NCI-H1694 (cell line): ENCODE measurements at regions not wholly inside any gene's neighbourhood (a gene's known extent, or its start where the extent isn't known, plus 50 kb on each side); places are given as distances from the start of the nearest gene placed in this dataset.
A peak's percentile ranks its signal among the peaks of the same experiment; 100 is the strongest.

Experiments
- DNase-seq: peaks from one replicate; lab custom pipeline; 2025; lab: John Stamatoyannopoulos, UW

DNA sequence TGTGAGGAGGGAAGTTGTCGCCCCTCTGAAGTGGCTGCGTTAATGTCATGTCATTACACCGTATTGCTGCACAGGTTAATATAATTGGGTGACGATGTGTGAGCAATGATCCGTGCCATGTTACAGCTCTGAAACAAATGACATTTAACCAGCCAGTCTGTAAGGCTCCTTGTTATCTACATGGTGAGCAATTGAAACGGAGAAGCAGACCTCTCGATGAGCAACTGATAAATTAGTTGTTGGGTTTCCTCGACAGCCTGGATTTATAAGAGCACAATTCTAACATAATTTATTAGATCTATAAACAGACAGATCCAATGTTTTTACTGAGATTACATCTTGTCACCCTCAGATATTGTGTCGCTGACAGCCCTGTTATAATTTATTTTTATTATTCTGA, 49.9 kb upstream of the MAFB start:
- DNase-seq = no peak

DNA sequence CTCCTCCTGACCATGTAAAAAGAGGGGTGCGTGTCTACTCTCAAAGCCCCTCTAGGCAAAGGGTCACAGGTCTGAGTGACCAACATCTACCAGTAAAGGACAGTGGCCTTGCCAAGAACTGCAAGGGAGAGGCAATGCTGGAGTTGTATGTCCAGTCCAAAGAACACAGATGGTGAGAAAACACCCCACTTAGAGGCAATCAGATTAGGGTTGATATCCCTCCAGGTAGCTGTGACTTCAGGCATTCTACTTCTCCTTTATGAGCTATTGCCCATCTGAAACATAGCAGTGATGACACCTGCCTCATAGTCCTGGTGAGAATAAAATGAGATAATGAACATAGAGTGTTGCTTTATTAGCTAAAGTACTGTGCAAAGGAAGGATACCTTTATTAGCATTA, 50.8 kb upstream of the MAFB start:
- DNase-seq = no peak

DNA sequence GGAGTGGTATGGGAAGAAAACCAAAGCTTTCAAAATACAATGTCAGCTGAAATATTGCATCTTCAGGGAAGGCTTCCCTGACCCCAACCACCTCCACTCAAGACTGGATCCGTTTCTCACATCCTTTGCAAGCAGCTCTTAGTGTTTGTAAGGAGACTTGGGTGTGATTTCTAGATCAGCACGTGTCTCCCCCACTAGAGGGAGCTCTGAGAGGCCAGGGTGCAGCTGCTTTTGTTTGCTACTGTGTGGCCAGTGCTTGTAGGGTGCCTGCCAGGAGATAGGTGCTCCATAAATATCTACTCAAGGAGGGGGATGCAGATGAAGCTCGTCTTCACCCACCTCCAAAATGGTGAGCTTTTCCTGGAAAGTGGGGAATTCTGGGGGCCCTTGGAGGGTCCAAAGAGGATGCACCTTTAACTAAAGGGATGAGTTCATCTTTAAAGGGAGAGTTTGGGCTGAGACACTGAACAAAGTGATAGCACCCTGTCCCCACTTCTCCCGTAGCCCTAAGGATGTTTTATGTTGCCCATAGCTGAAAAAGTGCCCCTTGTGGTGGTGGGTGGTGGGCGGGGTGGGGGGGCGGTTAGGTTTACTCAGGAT, 52.6 kb upstream of the MAFB start:
- peak; percentile 31 for DNase-seq

DNA sequence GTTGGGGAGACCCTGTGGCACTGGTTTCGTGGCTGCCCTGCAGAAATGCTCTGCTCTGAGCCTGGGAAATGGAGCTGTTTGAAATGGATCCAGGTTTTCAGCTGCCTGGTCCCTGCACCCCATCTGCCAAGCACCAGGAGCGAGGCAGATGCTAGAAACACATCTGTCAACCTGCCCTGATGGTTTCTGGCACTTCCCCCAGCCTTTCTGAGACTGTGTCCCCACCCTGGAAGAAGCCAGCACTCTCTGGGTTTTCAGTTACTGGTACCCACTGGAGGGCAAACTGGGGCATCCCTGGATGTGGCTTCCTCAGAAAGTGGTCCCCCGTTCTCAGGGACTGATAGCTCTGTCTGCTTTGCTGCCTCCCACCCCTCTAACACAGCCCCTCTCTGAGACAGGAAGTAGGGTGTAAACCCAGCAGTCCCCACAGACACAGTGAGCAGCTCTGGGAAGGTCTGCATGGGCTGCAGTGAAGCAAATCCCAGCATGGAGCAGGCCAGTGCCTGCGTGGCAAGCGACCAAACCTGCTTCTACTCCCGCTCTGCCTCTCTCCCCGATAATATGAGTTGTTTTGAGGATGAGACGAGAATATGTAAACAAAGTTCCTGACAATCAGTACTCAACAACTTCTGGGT, 54.2 kb upstream of the MAFB start:
- peak; percentile 44 for DNase-seq

DNA sequence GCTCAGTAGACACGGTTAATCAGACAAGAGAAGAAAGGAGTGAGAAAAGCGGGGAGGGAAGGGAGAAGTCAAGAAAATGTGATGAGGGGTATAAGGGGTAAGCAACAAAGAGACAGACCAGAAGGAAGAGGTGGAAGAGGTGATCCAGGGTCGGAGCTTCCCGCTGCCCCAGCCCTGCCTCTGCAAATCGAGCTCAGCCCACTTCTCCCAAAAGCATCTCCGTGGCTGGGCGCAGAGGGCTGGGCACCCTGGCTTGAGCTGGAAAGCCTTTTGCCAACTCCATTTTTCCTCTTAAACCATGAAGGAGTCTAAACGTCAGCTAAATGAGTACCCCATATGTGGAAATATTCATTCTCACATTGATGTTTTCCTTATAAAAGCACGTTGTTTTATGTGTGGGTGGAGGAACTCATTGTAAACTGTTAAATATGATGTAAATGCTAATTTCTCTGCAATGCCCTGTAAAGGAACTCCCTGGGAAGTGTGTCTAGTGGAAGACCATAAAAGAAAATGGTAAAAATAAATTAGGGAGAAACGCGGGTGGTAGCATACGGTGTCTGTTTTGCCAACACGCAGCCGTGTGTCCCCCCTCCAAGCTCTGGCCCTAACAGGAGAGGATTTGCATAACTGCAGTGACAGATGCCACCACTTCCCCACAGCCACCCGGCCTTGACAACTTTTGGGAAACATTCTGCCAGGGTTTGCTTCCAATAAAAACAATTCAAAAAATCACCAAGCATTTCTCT, 55.2 kb upstream of the MAFB start:
- DNase-seq = peak; percentile 35

DNA sequence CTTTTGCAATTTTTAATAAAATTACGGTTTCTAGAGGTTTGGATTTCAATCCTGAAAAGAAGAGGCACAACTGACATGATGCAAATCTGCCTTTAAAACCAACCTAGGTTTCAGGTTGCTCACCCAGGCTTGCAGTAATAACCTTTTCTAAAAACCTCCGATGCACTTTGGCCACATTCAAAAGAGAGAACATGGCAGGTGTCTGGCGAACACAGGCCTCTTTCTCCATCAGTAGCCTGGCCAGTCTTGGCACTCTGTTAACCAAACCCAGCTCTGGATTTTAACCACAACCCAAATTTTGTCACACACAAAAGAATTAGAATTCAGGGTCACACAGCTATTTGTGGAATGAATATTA, 55.8 kb upstream of the MAFB start:
- DNase-seq = no peak

DNA sequence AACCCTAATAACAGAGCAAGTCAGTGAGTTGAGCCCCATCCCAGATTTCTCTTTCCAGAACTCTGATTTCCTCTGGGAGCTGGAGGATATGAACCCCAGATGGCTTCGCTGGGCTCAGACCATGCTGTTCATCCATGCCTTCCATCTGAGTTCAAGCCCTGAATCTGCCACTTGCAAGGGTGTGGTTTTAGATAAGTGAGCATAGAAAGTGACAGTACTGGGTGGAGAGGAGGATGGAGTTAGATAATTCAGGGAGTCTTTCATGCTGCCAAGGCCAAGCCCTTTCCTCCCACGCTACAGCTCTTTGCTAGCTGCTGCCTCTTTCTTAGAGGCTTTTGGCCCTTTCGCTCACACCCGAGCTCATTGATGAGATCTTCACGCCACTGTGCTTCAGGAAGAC, 57.2 kb upstream of the MAFB start:
- DNase-seq = no peak

DNA sequence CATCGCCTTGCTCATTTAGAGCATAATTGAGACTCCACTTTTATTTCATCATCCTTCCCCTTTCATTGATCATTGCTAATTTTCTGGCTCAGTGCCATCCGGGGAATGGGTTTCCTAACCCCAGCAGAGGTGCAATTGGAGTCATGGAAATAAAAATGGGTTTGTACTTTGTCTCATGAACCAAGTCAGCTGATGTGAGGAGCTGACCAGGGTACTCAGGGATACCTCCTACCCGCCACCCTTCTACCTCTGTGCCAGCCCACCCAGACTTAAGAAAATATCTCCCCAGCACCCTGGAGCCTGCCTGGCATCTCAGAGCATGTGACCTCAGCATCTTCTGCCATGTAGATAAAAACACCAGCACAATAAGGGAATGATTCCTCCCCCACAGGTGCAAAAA, 59.1 kb upstream of the MAFB start:
- no peak for DNase-seq

DNA sequence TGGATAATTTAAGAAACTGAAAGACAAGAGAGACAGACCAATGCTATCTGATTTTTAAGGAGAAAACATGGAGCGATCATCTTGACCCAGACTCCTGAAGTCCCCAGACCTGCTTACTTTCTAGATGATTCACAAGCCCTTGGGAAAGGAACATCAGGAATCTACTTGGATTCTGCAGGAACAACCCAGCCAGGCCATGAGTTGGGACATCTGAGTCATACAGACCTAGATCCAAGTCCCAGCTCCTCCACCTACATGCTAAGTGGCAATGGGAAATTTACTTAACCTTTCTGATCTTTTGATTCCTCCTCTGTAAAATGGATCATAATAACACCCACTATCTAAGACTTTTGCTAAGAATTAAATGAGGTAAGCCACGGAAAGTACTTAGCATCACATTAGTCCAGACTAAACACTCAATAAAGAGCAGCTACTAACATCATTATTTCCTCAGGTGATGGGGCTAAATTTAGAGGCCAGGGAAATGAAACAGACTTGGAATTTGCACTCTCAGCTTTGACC, 61.0 kb upstream of the MAFB start:
- DNase-seq = no peak

DNA sequence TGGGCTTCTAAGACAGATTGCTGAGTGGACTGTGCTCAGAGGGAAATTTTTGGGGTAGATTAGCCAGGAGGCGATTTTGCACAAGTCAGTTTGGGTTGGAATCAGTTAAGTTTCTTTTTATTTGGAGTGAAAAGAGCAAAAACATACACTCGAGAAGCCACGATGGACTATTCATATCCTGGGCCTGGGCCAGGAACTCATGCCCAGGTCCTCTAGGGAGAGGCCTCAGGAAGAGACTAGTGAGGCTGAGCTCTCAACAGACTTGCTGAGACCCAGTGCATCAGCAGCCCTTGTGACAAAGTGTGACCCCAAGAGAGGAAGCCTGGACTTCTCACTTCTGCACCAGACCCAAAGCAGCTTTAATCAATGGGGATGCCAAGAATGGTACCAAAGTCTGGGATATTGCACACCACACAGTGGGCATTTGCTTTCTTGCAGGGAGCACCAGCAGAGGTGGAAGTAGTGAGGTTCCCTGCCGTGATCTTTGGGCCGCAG, 61.6 kb upstream of the MAFB start:
- DNase-seq = no peak

DNA sequence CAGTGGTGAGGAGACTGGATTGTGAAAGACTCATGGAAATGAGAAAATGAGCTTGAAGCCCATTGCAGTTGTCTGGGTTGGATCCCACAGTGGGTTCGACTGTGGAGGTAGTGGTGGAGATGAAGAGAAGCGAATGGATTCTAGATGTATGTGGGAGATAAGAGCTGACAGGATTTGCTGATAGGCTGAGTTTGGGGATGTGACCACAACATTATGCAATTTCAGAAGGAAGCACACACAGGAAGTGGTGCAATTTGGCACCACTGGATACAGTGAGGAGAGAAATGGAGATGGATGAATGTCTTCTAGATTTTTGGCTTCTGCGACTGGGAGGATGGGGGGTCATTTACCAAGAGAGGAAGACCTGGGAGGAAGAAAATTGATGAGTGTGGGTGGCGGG, 64.4 kb upstream of the MAFB start:
- DNase-seq = no peak

DNA sequence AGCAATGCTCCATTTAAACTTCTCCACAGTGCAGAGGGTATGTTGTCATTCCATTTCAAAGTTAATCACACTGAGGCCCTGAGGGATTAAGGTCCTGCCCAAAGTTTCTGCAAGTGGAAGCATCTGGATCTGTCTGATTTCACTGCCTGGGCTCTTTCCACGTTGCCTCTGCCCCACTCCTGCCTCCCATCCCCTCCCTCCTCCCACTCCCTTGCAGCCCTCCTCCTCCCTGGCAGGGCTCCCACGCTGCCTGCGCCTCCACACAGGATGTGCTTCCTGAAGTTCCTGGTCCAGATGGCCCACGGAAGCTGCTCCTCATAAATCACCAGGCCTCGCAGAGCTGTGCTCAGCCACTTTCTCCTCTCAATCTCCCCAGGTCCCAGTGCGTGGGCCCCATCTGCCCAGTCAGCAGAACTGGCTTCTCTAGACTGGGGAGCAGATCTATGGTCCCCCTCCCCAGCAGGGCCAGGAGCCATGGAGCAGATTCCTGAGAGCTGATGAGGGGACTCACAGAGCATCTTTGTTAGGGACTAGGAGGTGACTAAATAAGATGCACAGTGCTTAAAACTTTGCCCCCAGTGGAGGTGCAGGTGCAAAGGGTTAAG, 65.4 kb upstream of the MAFB start:
- no peak for DNase-seq

DNA sequence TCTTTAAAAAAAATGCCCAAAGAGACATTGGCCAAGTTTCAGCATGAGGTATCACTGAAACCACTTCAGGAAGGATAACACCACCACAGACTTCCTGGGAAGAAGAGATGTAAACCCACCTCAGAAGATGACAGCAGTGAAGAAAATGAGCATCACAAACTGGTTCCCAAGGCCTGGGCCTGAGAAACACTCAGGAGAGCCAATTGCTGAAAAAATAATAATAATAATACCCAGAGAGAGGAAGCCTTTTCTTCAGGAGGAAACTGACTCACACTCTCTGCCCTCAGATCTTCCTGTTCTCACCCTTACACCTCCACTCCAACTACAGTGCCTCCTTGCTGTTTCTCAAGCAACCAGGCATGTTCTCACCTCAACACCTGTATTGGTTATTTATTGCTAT, 68.1 kb upstream of the MAFB start:
- DNase-seq = no peak

DNA sequence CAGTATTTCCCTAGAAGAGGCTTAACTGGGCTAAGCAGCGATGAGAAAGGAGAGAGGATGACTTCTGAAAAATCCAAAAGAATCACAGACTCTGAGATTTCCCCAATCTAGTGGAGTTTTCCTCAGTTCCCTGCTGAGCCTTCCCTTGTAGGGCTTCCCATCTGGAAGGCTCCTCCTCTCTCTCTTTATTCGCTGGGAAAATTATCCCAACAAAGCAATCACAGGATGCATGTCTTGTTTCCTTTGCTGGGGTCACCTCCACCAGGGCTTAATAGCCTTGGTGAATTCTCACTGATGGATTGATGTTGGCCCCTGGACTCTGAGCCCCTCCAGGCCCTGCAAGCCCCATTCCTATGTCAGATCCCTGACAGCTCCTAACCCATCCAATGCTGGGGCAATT, 69.8 kb upstream of the MAFB start:
- no peak for DNase-seq

DNA sequence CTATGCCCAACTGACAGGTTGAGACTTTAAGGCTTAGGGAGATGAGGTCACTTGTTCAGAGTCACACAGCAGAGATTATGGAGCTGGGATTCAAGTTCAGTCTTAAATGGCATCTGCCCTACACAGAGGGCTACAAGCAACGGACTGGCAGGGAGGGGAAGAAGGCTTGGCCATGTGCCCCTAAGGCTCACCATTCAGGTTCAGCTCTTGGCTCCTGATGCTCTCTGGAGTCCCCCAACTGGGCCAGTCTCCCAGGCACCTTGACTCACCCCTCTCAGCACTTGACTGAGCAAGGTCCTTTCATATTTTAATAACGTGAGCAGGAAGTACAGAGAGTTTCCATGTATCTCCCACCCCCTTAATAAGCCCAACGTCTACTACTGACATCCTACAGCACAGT, 71.4 kb upstream of the MAFB start:
- no peak for DNase-seq

DNA sequence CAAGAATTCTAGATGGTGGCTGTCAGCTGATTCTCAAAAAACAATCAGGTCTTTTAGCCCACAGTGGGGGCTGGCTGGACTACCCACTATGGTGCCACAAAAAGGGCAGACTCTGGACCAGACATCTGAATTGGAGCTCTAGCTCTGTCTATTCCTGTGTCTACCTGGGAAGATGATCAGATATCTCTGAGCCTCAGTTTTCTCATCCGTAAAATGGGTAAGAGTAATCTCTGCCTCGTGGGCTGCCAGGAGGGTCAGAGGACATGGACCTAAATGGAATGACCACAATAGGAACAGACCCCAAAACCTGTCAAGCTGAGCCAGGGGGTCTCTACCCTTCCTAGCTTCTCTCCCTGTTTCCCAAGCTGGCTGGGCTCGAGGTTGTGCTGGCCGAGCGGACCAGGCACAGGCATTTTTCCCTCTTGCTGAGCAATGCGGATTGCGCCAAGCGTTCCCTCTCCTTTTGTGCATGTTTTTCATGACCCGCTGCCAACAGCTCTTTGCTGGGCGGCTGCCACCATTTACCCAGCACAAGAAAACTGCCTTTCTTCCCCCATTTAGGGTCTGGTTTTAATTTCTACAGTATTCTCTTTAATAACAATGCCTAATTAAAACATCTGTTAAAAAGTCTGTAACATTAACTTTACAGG, 74.7 kb upstream of the MAFB start:
- no peak for DNase-seq

DNA sequence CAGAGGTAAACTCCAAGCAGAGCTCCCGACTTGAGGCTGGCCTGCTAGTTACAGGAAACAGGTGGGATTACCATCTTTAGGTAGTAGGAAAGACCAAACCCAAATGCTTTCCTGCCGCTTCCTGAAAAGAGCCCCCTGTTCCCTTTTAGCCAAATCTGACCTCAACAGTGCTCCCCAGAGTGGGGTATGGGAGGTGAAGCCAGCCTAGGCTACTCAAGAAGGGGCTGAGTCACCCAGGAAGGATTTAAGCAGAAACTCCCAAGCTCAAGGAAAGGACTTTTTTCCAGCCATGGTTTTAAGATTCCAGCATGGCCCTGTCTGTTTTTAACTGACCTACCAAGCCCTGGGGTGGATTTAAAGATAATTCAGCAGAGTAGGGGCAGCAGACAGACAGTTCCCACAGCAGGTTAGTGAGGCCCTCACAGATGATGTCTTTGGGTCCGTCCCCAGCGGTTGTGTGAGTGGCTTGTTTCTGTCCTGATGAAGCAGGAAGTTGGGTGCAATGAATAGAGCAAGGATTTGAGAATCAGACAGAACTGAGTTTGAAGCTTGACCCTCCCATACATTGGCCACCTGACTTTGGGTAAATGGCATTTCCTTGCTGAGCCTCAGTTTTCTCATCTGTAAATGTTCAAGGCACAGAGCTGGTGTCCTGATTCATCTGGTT, 76.9 kb upstream of the MAFB start:
- DNase-seq = no peak

DNA sequence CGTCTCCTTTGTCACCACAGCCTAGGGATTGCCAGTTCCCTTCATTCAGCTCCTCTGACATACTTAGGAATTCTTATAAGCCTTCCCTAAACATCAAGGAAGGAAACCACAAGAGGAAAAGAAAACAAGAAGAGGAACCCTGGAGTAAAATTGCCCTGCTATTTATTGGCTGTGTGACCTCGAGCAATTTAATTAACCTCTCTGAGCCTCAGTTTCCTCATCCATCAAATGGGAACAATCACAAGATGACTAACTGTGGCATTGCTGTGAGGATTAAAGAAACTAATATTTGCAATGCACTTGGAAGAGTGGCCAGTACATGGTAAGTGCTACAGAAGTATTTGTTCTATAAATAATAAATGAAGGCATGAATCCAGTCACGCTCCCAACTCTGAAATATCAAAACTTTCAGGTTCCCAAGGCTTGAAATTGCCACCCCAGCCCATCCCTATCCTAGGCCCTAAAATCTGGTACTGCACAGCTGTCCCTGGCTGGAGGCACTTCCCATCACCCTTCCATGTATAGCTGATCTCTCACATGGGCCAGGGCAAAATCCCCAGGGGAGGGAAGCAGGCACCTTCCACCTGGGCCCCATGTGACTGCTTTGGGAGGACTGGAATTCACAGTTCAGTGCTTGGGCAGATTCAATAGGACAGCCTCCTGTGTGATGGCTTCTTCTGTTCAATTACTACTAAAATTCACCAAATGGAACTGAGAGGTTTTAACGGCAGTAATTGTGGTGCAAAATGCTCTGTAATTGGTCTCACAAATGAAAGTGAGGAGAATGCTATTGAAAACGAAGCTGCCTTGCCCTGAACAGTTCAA, 78.0 kb upstream of the MAFB start:
- no peak for DNase-seq

DNA sequence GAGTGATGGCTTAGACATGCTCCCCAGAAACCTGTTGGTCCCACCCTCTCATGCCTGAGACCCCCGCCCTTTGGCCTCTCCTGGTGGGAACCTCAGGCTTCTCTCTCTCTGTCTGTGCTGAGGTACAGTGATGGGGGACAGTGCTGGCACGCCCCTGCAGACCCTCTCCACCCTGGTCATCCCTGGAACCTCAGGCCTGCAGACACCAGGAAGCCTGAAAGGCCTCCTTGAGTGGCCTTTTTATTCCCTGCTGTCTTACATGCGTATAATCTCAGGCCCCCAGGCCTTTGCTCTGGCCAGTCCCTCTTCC, 78.5 kb upstream of the MAFB start:
- no peak for DNase-seq

DNA sequence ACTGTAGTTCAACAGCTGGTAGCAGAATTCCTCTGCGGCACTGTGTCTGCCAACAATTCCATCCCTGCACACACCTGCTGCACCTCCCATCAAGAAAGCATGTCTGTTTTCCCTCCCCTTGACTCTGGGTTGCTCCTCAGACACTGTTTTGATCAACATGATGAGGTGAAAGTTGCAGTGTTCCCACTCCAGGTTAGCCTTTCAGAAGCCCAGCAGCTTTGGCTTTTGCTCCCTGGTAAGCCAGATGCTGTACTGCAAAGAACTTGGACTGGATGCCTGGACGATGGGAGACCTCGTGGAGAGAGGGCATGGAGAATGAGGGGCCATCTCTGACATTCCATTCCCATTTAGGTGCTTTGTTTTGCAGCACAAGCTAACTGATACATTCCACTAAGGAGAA, 79.1 kb upstream of the MAFB start:
- DNase-seq = no peak

DNA sequence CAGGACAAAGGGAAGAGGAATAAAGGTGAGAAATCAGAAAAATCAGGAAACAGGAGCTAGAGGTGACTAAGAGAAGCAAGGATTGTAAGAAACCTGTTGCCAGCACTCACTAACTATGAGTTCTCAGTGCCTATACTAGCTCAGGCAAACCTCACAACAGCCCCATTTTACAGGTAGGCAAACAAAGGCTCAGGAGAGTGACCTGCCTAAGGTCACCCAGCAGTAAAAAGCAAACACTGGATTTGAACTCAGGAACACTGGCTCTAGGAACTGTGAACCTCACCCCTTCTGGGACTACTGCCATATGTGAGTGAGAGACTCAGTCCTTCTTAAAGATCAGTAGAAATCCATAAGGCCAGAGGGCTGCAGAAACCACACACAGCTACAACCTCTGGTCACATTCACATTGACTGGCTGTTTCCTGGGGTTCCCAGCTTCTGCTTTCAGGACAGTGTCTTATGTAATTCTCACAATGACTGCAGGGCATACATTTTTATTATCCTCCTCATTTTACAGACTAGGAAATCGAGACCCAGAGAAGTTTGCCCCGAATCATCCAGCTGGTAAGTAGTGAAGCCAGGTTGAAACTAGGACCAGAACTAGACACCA, 80.7 kb upstream of the MAFB start:
- no peak for DNase-seq
